OCI-LY1 (cell line): ENCODE measurements at regions not wholly inside any gene's neighbourhood (a gene's known extent, or its start where the extent isn't known, plus 50 kb on each side); places are given as distances from the start of the nearest gene placed in this dataset.

Experiments
- CTCF ChIP-seq: fragments of 200-600 bp; sonication (generic), shearing (Covaris generic); IDR thresholded peaks from 2 replicates; pipeline ENCODE4 v1.5.1; 2017; ENCODE audit warnings: mild to moderate bottlenecking, antibody characterized with exemption, low read length, moderate library complexity, mixed read lengths
- EZH2 ChIP-seq: fragments of 200-600 bp; sonication (generic), shearing (Covaris generic); IDR thresholded peaks from 2 replicates; pipeline ENCODE4 v1.8.0; 2017; ENCODE audit warnings: borderline replicate concordance, mixed run types, mild to moderate bottlenecking, antibody characterized with exemption, low read length, moderate library complexity, mixed read lengths

- TF ChIP-seq CTCF (no peak), EZH2 (no peak)
Measured at GRCh38 chr21:27787046-27787445, 820.2 kb upstream of the ADAMTS5 start.
